ENCODE measurements at regions not wholly inside any gene's neighbourhood (a gene's known extent, or its start where the extent isn't known, plus 50 kb on each side); places are given as distances from the start of the nearest gene placed in this dataset.

DNA sequence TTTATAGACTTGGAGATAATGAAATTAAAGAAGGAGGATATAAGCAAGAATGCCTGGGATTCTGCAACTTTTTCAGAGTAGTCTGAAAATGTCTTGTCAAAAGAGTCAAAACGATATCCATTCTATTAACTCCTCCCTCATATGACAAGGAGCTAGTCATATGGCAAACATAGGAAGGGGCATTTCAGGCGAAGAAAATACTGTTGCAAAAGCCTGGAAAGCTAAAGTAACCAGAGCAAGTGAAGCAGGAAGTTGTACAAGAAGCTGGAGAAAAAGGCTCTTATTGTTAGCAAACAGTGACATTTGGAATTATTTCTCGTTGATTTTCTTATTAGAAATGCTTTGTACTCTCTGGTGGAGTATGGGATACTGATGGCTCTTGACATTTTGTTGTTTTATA lies 94.0 kb upstream of the PTPRD start:
- Histone ChIP-seq H3K27me3 (no peaks in the 10 kb centered on the region), H3K9me3 (peaks cover 0 to 3% (median 0%) of the 10 kb centered on the region in 4 donors), H3K27ac (no peak overlapping the region), H3K36me3 (no peaks in the 10 kb centered on the region), H3K4me1 (no peaks in the 10 kb centered on the region), H3K4me3 (no peak overlapping the region)
- TF ChIP-seq POLR2A (IDR thresholded peaks at IDR 0.05) = no peak
- TF ChIP-seq, protein P1, sequence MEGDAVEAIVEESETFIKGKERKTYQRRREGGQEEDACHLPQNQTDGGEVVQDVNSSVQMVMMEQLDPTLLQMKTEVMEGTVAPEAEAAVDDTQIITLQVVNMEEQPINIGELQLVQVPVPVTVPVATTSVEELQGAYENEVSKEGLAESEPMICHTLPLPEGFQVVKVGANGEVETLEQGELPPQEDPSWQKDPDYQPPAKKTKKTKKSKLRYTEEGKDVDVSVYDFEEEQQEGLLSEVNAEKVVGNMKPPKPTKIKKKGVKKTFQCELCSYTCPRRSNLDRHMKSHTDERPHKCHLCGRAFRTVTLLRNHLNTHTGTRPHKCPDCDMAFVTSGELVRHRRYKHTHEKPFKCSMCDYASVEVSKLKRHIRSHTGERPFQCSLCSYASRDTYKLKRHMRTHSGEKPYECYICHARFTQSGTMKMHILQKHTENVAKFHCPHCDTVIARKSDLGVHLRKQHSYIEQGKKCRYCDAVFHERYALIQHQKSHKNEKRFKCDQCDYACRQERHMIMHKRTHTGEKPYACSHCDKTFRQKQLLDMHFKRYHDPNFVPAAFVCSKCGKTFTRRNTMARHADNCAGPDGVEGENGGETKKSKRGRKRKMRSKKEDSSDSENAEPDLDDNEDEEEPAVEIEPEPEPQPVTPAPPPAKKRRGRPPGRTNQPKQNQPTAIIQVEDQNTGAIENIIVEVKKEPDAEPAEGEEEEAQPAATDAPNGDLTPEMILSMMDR (IDR thresholded peaks at IDR 0.05) = no peak
- DNase-seq = no peak

DNA sequence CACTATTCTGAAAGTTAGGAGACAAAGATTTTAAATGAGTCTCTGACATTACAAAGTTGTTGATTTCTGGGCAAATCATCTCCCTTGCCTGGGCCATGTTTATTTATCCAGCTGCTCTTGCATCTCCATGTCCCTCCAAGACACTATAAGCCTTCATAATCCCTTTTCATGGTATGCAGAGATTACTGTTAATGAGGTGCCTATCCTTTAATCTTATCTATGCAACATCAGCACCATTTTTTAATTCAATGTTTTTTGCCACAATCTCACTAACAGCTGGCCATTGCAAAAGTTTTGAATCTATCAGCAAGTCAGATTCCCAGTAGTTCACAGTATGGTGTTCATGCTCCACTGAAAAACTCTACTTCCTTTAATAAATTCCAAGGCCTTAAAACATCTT lies 108.5 kb upstream of the PTPRD start:
- Histone ChIP-seq H3K9me3 (no peaks in the 10 kb centered on the region), H3K36me3 (no peaks in the 10 kb centered on the region), H3K4me3 (no peak overlapping the region), H3K27me3 (no peaks in the 10 kb centered on the region), H3K27ac (no peak overlapping the region), H3K4me1 (no peaks in the 10 kb centered on the region)
- DNase-seq = no peak
- no peak for TF ChIP-seq POLR2A (IDR thresholded peaks at IDR 0.05)

DNA sequence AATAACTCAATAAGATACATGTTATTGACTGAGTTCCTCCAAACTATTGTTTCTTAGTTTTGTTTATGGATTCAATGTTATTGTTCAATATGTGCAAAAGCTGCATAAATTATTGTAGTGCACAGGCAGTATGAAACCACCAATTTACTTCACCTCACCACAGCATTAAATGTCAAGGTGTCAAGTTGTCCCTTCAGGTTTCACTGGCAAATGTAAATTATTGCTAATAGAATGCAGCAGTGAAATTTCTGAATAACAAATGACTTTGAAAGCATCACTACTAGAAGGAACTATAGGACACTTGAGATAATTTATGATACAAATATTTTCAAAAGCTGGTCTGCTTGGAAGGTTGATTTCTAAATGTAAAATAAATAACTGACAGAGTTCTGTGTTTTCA lies 116.4 kb upstream of the PTPRD start:
- Histone ChIP-seq H3K9me3 (no peaks in the 10 kb centered on the region), H3K36me3 (no peaks in the 10 kb centered on the region), H3K4me1 (no peaks in the 10 kb centered on the region), H3K27me3 (no peaks in the 10 kb centered on the region), H3K4me3 (no peak overlapping the region), H3K27ac (no peak overlapping the region)
- TF ChIP-seq POLR2A (IDR thresholded peaks at IDR 0.05) = no peak
- TF ChIP-seq, protein P1 (IDR thresholded peaks at IDR 0.05) = no peak
- no peak for DNase-seq

GRCh38 chr9:10744669-10745068 lies 131.9 kb upstream of the PTPRD start:
- Histone ChIP-seq H3K4me1 (no peaks in the 10 kb centered on the region), H3K9me3 (peaks cover 0 to 4% (median 0%) of the 10 kb centered on the region in 4 donors)

DNA sequence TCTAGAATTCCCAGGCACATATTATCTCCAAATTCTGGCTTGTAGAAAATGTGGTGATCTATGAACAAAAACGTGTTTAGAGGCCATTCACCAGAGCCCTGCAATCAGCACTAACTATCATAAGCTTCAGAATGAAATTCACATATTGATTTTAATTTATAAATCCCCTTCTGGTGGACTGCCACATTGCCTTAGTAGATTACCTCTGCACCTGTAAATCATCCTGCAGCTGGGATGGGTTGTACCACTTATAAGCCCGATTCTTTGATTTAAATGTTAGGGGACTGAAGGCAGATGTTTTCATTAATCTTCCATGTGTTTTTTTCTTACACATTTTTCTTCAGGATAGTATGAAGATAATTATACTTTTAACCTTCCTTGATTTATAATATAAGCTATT lies 140.7 kb upstream of the PTPRD start:
- Histone ChIP-seq H3K4me3 (no peak overlapping the region), H3K4me1 (no peaks in the 10 kb centered on the region), H3K27me3 (no peaks in the 10 kb centered on the region), H3K9me3 (no peaks in the 10 kb centered on the region), H3K36me3 (no peaks in the 10 kb centered on the region), H3K27ac (no peak overlapping the region)
- no peak for DNase-seq
- TF ChIP-seq POLR2A (IDR thresholded peaks at IDR 0.05) = no peak
- TF ChIP-seq, protein P1 (IDR thresholded peaks at IDR 0.05) = no peak

More at GRCh38 chr9:10744669-10745068, 131.9 kb upstream of the PTPRD start:
- H3K27me3 ChIP-seq = no peaks in the 10 kb centered on the region
- H3K4me3 ChIP-seq = no peak overlapping the region
- DNase-seq = no peak
- H3K36me3 ChIP-seq = no peaks in the 10 kb centered on the region
- no peak overlapping the region for H3K27ac ChIP-seq
- TF ChIP-seq POLR2A (IDR thresholded peaks at IDR 0.05) = no peak
- TF ChIP-seq, protein P1 (IDR thresholded peaks at IDR 0.05) = no peak

DNA sequence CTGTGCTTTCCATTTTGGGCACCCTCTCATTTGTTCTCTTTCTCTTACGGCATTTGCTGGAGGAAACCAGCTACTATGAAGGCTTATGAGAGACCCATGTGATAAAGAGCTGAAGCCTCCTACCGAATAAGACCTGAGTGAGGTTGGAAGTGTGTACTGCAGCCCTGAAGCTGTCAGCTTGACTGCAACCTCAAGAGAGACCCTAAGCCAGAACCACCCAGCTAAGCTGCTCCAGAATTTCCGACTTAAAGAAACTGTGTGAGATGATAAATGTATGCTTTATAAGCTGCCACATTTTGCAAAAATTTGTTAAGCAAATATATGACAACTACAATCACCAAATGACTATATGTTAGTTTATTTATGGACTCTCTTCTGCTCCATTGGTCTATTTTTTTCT lies 151.7 kb upstream of the PTPRD start:
- H3K4me3 ChIP-seq = no peak overlapping the region
- no peaks in the 10 kb centered on the region for H3K36me3 ChIP-seq
- no peaks in the 10 kb centered on the region for H3K4me1 ChIP-seq
- H3K27me3 ChIP-seq = no peaks in the 10 kb centered on the region
- H3K9me3 ChIP-seq = no peaks in the 10 kb centered on the region
- H3K27ac ChIP-seq = no peak overlapping the region
- TF ChIP-seq, protein P1 (IDR thresholded peaks at IDR 0.05) = no peak
- TF ChIP-seq POLR2A (IDR thresholded peaks at IDR 0.05) = no peak
- DNase-seq = no peak
